Neural crest cell (in vitro differentiated cells): ENCODE measurements at regions not wholly inside any gene's neighbourhood (a gene's known extent, or its start where the extent isn't known, plus 50 kb on each side); places are given as distances from the start of the nearest gene placed in this dataset.
"Not testable (repeated sequence)": the region's sequence is repeated elsewhere in the genome, so short reads cannot be mapped to it uniquely, and the experiment has no call there.

Source experiments
- DNase-seq: peaks from one replicate; pipeline ENCODE4 v3.0.0; 2021; ENCODE audit warnings: low read depth, mixed read lengths, low spot score
- H3K27ac Mint-ChIP-seq: one replicate; pipeline ENCODE4 v1.8.0; 2021; ENCODE audit warnings: mild to moderate bottlenecking, mixed read lengths; ENCODE audit not compliant: unreplicated experiment
- H3K27me3 Mint-ChIP-seq: 2 replicates; pipeline ENCODE4 v1.8.0; 2021; ENCODE audit warnings: low read depth, mild to moderate bottlenecking, mixed read lengths
- H3K36me3 Mint-ChIP-seq: 2 replicates; pipeline ENCODE4 v1.8.0; 2021; ENCODE audit warnings: low read depth, mild to moderate bottlenecking, mixed read lengths
- H3K4me1 Mint-ChIP-seq: 2 replicates; pipeline ENCODE4 v1.8.0; 2021; ENCODE audit warnings: mixed read lengths
- H3K4me3 Mint-ChIP-seq: one replicate; pipeline ENCODE4 v1.8.0; 2021; ENCODE audit warnings: mild to moderate bottlenecking, mixed read lengths
- H3K9me3 Mint-ChIP-seq: 2 replicates; pipeline ENCODE4 v1.8.0; 2021; ENCODE audit warnings: mixed read lengths
- TF ChIP-seq, protein P1 (sequence below): fragments of 200-600 bp; sonication (generic); conservative IDR thresholded peaks from 2 replicates; pipeline ENCODE4 v1.5.0; 2021; ENCODE audit warnings: antibody characterized with exemption, mild to moderate bottlenecking

DNA sequence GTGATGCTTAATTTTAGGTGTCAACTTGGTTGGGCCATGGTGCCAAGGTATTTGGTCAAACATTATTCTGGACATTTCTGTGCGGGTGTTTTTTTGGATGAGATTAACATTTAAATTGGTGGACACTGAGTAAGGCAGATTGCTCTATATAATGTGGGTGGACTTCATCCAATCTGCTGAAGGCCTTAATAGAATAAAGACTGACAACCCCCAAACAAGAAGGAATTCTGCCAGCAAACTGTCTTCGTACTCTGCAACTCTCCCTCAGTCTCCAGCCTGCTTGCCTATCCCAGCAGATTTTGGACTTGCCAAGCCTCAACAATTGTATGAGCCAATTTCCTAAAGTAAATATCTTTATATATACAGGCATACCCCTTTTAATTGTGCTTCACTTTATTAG lies 850.1 kb downstream of the TBC1D32 start:
- H3K27me3 Mint-ChIP-seq, result no peaks in the 10 kb centered on the region
- H3K4me3 Mint-ChIP-seq, result no peak overlapping the region
- DNase-seq, result no peak
- TF ChIP-seq, protein P1, sequence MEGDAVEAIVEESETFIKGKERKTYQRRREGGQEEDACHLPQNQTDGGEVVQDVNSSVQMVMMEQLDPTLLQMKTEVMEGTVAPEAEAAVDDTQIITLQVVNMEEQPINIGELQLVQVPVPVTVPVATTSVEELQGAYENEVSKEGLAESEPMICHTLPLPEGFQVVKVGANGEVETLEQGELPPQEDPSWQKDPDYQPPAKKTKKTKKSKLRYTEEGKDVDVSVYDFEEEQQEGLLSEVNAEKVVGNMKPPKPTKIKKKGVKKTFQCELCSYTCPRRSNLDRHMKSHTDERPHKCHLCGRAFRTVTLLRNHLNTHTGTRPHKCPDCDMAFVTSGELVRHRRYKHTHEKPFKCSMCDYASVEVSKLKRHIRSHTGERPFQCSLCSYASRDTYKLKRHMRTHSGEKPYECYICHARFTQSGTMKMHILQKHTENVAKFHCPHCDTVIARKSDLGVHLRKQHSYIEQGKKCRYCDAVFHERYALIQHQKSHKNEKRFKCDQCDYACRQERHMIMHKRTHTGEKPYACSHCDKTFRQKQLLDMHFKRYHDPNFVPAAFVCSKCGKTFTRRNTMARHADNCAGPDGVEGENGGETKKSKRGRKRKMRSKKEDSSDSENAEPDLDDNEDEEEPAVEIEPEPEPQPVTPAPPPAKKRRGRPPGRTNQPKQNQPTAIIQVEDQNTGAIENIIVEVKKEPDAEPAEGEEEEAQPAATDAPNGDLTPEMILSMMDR, result no peak
- no peaks in the 10 kb centered on the region for H3K4me1 Mint-ChIP-seq
- H3K36me3 Mint-ChIP-seq, result no peaks in the 10 kb centered on the region
- H3K27ac Mint-ChIP-seq, result no peak overlapping the region
- H3K9me3 Mint-ChIP-seq, result peaks cover under 1% of the 10 kb centered on the region

DNA sequence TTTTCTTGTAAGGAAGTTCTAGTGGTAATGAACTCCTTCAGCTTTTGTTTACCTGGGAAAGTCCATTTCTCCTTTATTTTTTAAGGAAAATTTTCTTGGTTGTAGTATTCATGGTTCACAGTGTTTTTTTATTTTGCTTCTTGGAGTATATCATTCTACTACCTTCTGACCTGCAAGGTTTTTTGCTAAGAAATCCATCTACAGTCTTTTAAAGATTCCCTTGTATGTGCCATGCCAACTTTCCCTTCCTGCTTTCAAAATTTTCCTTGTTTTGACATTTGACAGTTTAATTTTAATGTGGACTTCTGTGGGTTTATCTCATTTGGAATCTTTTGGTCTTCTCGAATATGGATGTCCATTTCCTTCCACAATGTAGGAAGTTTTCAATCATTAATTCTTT lies 855.6 kb downstream of the TBC1D32 start:
- peaks cover 13% of the 10 kb centered on the region for H3K9me3 Mint-ChIP-seq
- DNase-seq, result no peak
- H3K4me3 Mint-ChIP-seq, result no peak overlapping the region
- TF ChIP-seq, protein P1, result no peak
- H3K36me3 Mint-ChIP-seq, result peaks cover 4% of the 10 kb centered on the region
- no peaks in the 10 kb centered on the region for H3K4me1 Mint-ChIP-seq
- no peaks in the 10 kb centered on the region for H3K27me3 Mint-ChIP-seq
- H3K27ac Mint-ChIP-seq, result no peak overlapping the region

DNA sequence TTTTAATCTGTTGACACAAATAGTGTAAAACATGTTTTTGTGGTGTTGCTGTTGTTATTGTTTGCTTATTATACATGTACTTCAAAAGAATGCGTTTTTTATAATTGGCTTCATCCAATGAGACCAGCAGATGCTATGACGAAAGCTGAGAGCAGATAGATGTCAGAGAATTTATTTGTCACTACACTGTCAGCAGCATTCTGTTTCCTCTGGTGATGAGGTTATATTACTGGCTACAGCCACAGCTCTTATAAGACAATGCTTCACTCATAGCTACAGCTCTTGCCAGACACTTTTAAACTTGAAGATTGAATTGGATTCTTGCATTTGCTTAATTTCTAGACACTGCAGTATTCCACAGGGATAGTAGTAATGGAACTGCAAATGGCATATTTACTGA lies 860.5 kb downstream of the TBC1D32 start:
- H3K4me3 Mint-ChIP-seq, result no peak overlapping the region
- no peaks in the 10 kb centered on the region for H3K27me3 Mint-ChIP-seq
- peaks cover 10% of the 10 kb centered on the region for H3K9me3 Mint-ChIP-seq
- TF ChIP-seq, protein P1, result no peak
- no peak overlapping the region for H3K27ac Mint-ChIP-seq
- H3K36me3 Mint-ChIP-seq, result peaks cover 1% of the 10 kb centered on the region
- no peaks in the 10 kb centered on the region for H3K4me1 Mint-ChIP-seq
- DNase-seq, result no peak

DNA sequence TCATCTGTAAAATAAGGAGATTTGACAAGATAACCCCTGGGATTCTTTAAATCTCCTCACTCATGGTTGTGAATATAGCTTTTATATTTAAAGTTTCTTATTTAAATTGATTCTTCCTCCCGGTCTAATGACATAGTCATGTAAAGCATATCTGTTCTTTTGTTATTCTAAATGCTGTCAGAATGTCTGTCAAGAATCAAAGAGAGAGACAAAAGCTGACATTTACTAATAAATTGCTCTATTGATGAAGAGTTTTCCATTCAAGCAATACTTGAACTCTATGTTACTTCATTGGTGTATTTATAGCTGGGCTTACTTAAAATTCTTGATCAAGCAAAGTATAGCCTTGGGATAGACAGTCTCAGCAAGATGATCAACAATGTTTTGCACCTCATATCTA lies 865.8 kb downstream of the TBC1D32 start:
- H3K36me3 Mint-ChIP-seq, result no peaks in the 10 kb centered on the region
- TF ChIP-seq, protein P1, result no peak
- H3K4me3 Mint-ChIP-seq, result no peak overlapping the region
- H3K27me3 Mint-ChIP-seq, result peaks cover 2% of the 10 kb centered on the region
- no peak for DNase-seq
- H3K27ac Mint-ChIP-seq, result no peak overlapping the region
- H3K9me3 Mint-ChIP-seq, result no peaks in the 10 kb centered on the region
- H3K4me1 Mint-ChIP-seq, result no peaks in the 10 kb centered on the region

DNA sequence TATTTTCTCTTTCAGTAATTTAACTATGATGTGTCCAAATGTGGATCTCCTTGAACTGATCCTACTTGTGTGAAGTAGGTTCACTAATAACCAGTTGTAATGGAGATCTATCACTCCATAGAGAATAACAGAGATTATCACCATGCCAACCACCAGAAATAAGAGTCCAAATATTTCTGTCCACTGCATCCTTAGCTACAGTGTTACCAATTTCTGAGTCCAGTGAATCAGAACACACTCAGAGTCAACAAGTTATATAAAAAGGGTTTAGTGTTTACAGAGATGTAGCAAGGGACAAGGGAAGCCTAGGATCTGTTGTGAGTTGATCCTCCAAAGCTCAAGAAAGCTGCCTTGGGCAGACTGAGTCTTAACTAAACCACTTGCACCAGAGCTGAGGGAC lies 882.8 kb downstream of the TBC1D32 start:
- Mint-ChIP-seq H3K27ac (no peak overlapping the region), H3K4me3 (no peak overlapping the region), H3K36me3 (no peaks in the 10 kb centered on the region), H3K4me1 (no peaks in the 10 kb centered on the region), H3K27me3 (no peaks in the 10 kb centered on the region), H3K9me3 (peaks cover 10% of the 10 kb centered on the region)
- no peak for DNase-seq
- TF ChIP-seq, protein P1, result no peak

DNA sequence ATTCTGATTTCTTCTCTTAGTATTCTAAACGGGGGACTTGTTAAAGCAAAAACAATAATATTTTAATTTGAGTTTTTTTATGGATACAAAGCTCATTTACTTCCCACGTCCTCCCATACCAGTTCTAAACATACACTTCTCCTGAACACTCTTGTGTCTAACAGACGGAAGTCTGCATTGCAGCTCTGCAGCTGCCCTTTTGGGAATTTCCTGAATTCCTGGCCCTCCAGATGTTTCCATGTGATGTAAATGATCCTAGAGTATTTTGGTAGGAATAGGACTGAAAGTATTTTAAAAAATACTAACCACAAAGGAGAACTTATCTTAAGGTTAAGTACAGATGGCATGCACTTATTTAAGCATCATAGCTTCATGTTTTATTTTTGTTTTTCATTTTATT lies 886.7 kb downstream of the TBC1D32 start:
- Mint-ChIP-seq H3K9me3 (no peaks in the 10 kb centered on the region), H3K4me1 (no peaks in the 10 kb centered on the region), H3K36me3 (no peaks in the 10 kb centered on the region), H3K27ac (no peak overlapping the region), H3K27me3 (no peaks in the 10 kb centered on the region), H3K4me3 (no peak overlapping the region)
- TF ChIP-seq, protein P1, result no peak
- DNase-seq, result no peak

DNA sequence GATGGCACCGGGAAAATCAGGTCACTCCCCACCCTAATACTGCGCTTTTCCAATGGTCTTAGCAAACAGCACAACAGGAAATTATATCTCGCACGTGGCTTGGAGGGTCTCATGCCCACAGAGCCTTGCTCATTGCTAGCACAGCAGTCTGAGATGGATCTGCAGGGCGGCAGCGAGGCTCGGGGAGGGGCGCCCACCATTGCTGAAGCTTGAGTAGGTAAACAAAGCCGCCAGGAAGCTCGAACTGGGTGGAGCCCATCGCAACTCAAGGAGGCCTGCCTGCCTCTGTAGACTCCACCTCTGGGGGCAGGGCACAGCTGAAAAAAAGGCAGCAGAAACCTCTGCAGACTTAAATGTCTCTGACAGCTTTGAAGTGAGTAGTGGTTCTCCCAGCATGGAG lies 901.4 kb downstream of the TBC1D32 start:
- H3K4me1 Mint-ChIP-seq, H3K9me3 Mint-ChIP-seq, DNase-seq, H3K4me3 Mint-ChIP-seq, H3K36me3 Mint-ChIP-seq, H3K27ac Mint-ChIP-seq, H3K27me3 Mint-ChIP-seq: not testable (repeated sequence)
